HUES6 (cell line): ENCODE measurements at regions not wholly inside any gene's neighbourhood (a gene's known extent, or its start where the extent isn't known, plus 50 kb on each side); places are given as distances from the start of the nearest gene placed in this dataset.
"Not testable (repeated sequence)": the region's sequence is repeated elsewhere in the genome, so short reads cannot be mapped to it uniquely, and the experiment has no call there.

Experiments
- H3K27ac ChIP-seq: 2 replicates; pipeline ENCODE4 v1.7.0; 2013; ENCODE audit warnings: low read depth, mild to moderate bottlenecking, low read length, inconsistent platforms
- H3K27me3 ChIP-seq: 2 replicates; pipeline ENCODE4 v1.6.1; 2013; ENCODE audit warnings: low read length; ENCODE audit not compliant: control insufficient read depth, insufficient read depth
- H3K36me3 ChIP-seq: 2 replicates; pipeline ENCODE4 v1.6.1; 2013; ENCODE audit warnings: low read length; ENCODE audit not compliant: control insufficient read depth, insufficient read depth
- H3K4me1 ChIP-seq: 2 replicates; pipeline ENCODE4 v1.6.1; 2013; ENCODE audit warnings: low read length; ENCODE audit not compliant: control insufficient read depth, insufficient read depth
- H3K4me3 ChIP-seq: 2 replicates; pipeline ENCODE4 v1.5.1; 2013; ENCODE audit warnings: low read depth, low read length
- H3K9ac ChIP-seq: one replicate; pipeline ENCODE4 v1.6.1; 2013; ENCODE audit warnings: mild to moderate bottlenecking, low read length
- H3K9me3 ChIP-seq: 2 replicates; pipeline ENCODE4 v1.6.1; 2013; ENCODE audit warnings: low read depth, low read length; ENCODE audit not compliant: control insufficient read depth, insufficient read depth

- not testable (repeated sequence) for H3K4me3 ChIP-seq, H3K9me3 ChIP-seq, H3K9ac ChIP-seq, H3K36me3 ChIP-seq, H3K27me3 ChIP-seq, H3K27ac ChIP-seq, H3K4me1 ChIP-seq
Measured at GRCh38 chr6:75031102-75031501, 174.8 kb downstream of the COL12A1 start.

- no peaks in the 10 kb centered on the region for H3K36me3 ChIP-seq
- no peaks in the 10 kb centered on the region for H3K27me3 ChIP-seq
- no peak overlapping the region for H3K9ac ChIP-seq
- no peak overlapping the region for H3K27ac ChIP-seq
- no peaks in the 10 kb centered on the region for H3K9me3 ChIP-seq
- H3K4me3 ChIP-seq = no peak overlapping the region
- H3K4me1 ChIP-seq = no peaks in the 10 kb centered on the region
Measured at GRCh38 chr6:75029333-75029732, 176.5 kb downstream of the COL12A1 start.

GRCh38 chr6:75025371-75025770, 180.5 kb downstream of the COL12A1 start:
- Histone ChIP-seq H3K4me3 (no peak overlapping the region), H3K27ac (no peak overlapping the region), H3K4me1 (no peaks in the 10 kb centered on the region), H3K9ac (no peak overlapping the region), H3K9me3 (no peaks in the 10 kb centered on the region), H3K36me3 (no peaks in the 10 kb centered on the region), H3K27me3 (no peaks in the 10 kb centered on the region)

- Histone ChIP-seq H3K9ac (no peak overlapping the region), H3K4me3 (no peak overlapping the region), H3K36me3 (no peaks in the 10 kb centered on the region), H3K4me1 (no peaks in the 10 kb centered on the region), H3K27ac (no peak overlapping the region), H3K27me3 (no peaks in the 10 kb centered on the region), H3K9me3 (no peaks in the 10 kb centered on the region)
Measured at GRCh38 chr6:75024828-75025227, 181.0 kb downstream of the COL12A1 start.

GRCh38 chr6:75023634-75024033, 182.2 kb downstream of the COL12A1 start:
- H3K4me3 ChIP-seq = no peak overlapping the region
- no peaks in the 10 kb centered on the region for H3K4me1 ChIP-seq
- H3K9ac ChIP-seq = no peak overlapping the region
- no peaks in the 10 kb centered on the region for H3K36me3 ChIP-seq
- no peaks in the 10 kb centered on the region for H3K27me3 ChIP-seq
- H3K27ac ChIP-seq = no peak overlapping the region
- H3K9me3 ChIP-seq = no peaks in the 10 kb centered on the region

GRCh38 chr6:75020971-75021370, 184.9 kb downstream of the COL12A1 start:
- Histone ChIP-seq H3K27ac (no peak overlapping the region), H3K9ac (no peak overlapping the region), H3K4me3 (no peak overlapping the region), H3K36me3 (no peaks in the 10 kb centered on the region), H3K27me3 (no peaks in the 10 kb centered on the region), H3K4me1 (no peaks in the 10 kb centered on the region), H3K9me3 (no peaks in the 10 kb centered on the region)

- H3K9me3 ChIP-seq = no peaks in the 10 kb centered on the region
- H3K4me3 ChIP-seq = no peak overlapping the region
- H3K36me3 ChIP-seq = no peaks in the 10 kb centered on the region
- no peaks in the 10 kb centered on the region for H3K4me1 ChIP-seq
- no peak overlapping the region for H3K9ac ChIP-seq
- no peak overlapping the region for H3K27ac ChIP-seq
- H3K27me3 ChIP-seq = no peaks in the 10 kb centered on the region
Measured at GRCh38 chr6:75020376-75020775, 185.5 kb downstream of the COL12A1 start.

- Histone ChIP-seq H3K4me1 (no peaks in the 10 kb centered on the region), H3K4me3 (no peak overlapping the region), H3K27me3 (no peaks in the 10 kb centered on the region), H3K36me3 (no peaks in the 10 kb centered on the region), H3K9ac (no peak overlapping the region), H3K27ac (no peak overlapping the region), H3K9me3 (no peaks in the 10 kb centered on the region)
Measured at GRCh38 chr6:75012018-75012417, 193.8 kb downstream of the COL12A1 start.

- not testable (repeated sequence) for H3K27ac ChIP-seq, H3K36me3 ChIP-seq, H3K27me3 ChIP-seq, H3K9me3 ChIP-seq, H3K4me1 ChIP-seq, H3K9ac ChIP-seq, H3K4me3 ChIP-seq
Measured at GRCh38 chr6:75003984-75004383, 201.9 kb downstream of the COL12A1 start.

GRCh38 chr6:74997646-74998045, 208.2 kb downstream of the COL12A1 start:
- Histone ChIP-seq H3K27me3 (no peaks in the 10 kb centered on the region), H3K9me3 (no peaks in the 10 kb centered on the region), H3K27ac (no peak overlapping the region), H3K36me3 (no peaks in the 10 kb centered on the region), H3K9ac (no peak overlapping the region), H3K4me1 (peaks cover 7% of the 10 kb centered on the region; the same call in 1 of the 2 replicates), H3K4me3 (no peak overlapping the region)

- H3K4me1 ChIP-seq = peaks cover 10% of the 10 kb centered on the region; the same call in 1 of the 2 replicates
- H3K9ac ChIP-seq = no peak overlapping the region
- H3K4me3 ChIP-seq = no peak overlapping the region
- H3K27ac ChIP-seq = no peak overlapping the region
- no peaks in the 10 kb centered on the region for H3K9me3 ChIP-seq
- no peaks in the 10 kb centered on the region for H3K36me3 ChIP-seq
- H3K27me3 ChIP-seq = no peaks in the 10 kb centered on the region
Measured at GRCh38 chr6:74993136-74993535, 212.7 kb downstream of the COL12A1 start.
